GM18909 (cell line): ENCODE measurements at regions not wholly inside any gene's neighbourhood (a gene's known extent, or its start where the extent isn't known, plus 50 kb on each side); places are given as distances from the start of the nearest gene placed in this dataset.
"Not testable (repeated sequence)": the region's sequence is repeated elsewhere in the genome, so short reads cannot be mapped to it uniquely, and the experiment has no call there.

Experiments
- ATAC-seq: cut with Tn5 transposase; IDR thresholded peaks from one replicate; pipeline ENCODE4 v1.9.1; 2021; ENCODE audit warnings: mild to moderate bottlenecking; ENCODE audit not compliant: unreplicated experiment, poor library complexity

DNA sequence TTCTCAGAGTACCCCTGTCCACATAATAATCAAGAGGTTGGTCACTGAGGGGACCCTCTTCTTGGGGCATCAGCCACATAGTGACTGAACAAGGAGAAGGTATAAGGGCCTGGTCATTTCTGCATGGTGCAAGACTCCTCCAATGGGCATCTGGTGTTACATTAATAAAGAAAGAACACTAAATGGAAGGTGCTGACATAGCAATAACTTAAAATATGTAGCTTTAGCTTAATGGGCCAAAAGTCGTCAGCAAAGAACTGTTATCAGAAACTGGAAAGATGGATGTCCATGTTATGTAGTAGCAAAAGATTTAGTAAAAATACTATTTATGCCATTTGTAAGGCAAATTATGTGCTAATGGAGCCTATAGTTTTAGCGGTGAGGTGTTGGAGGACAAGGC lies 916.5 kb upstream of the SOX11 start:
- no peak for ATAC-seq

DNA sequence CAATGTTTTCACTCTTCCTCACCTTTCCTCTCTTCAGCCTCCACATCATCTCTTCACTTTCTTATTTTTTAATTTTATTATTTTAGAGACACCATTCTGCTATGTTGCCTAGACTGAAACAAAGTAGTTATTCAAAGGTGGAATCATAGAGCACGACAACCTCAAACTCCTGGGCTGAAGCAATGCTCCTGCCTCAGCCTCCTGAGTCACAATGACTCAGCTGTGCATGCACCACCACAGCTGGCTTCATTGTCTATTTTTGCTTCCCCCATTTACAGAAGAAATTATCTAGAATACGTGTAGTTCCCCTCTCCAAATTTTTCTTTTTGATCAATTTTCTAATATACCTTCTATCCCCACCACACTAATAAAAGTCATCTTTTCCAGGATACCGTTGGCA lies 911.5 kb upstream of the SOX11 start:
- no peak for ATAC-seq

- no peak for ATAC-seq
Measured at GRCh38 chr2:4782647-4783046, 909.5 kb upstream of the SOX11 start.

GRCh38 chr2:4791488-4791887 lies 900.7 kb upstream of the SOX11 start:
- no peak for ATAC-seq

- ATAC-seq, result no peak
Measured at GRCh38 chr2:4792126-4792525, 900.1 kb upstream of the SOX11 start.

DNA sequence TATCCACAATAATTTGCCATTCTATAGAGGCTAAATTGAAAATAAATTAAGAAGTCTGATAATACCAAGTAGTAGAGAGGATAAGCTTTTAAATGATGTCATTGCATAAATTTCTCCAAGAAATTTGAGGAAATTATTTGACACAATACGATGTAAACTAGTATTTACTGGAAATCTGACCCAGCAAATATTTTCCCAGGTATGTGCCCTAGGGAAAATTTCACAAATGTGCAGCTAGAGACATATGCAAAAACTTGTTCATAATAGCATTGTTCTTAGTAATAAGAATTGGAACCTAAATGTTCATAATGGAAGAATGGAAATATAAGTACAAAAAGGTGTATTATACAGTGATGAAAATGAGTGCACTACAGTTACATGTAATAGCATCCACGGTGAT lies 888.8 kb upstream of the SOX11 start:
- no peak for ATAC-seq

GRCh38 chr2:4814137-4814536 lies 878.0 kb upstream of the SOX11 start:
- ATAC-seq, result not testable (repeated sequence)

DNA sequence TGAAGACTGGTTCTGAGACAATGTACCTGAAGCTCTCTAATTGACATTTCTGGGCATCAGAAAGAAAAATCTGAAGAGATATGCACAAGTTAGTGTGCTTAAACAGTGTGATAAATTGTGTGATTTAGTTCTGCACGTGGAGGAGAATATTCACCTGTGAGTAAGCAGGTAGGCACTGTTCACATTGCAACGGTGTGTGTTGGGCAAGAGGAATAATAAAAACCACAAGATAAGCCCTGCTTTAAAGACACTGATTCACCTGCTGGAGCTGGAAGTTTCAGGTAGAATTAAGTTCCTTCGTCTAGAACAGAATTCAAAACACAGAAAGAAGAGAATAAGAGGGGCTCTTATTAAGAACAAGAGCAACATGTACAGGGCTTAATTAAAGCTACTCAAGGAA lies 864.3 kb upstream of the SOX11 start:
- no peak for ATAC-seq

DNA sequence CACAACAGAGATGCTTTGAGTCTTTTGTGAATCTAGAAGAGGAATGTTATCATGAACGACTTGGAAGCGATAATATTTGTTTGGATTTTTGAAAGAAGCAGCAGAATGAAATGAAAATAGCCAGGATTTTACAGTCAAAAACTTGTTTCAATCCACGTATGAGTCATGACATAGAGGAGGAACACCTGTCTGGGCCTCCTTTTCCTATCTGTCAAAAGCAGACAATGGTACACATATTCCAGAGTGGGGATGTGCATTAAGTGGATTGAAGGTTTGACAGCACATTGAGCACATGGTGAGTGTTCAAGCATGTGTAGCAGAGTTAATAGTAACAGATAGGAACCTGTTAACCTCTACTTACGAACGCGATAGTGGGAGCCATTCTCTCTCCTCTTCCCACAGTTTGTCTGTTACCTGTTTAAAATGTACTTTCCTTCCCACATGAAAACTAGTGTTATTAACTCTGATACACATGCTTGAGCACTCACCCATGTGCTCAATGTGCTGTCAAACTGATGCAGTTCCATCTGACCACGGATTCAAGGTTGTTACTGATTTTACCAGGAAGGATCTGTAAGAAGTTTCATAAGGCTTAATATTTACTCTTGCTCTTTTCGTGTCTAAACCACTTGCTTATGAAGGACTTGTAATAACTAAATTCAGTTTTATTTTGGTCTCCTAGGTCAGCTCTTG lies 863.4 kb upstream of the SOX11 start:
- ATAC-seq, result no peak

GRCh38 chr2:4831751-4832150 lies 860.4 kb upstream of the SOX11 start:
- ATAC-seq, result no peak

- no peak for ATAC-seq
Measured at GRCh38 chr2:4832642-4833041, 859.5 kb upstream of the SOX11 start.

DNA sequence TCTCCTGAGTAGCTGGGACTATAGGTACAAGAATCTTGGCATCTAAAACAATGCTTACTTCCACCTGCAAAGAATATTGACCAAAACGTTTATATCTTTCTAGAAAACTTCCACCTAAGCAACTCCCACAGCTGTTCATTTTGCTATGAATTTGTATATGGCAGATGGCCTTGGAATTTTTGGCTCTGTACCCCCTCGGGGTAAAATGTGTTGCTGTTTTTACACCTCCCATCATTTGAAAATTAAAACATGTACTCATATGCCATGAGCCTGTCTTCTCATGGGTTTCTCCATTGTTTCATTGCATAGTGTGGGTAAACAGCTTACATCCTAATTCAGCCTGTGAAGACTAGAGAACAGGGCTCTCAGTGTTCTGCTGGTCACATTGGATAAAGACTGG lies 853.6 kb upstream of the SOX11 start:
- no peak for ATAC-seq

DNA sequence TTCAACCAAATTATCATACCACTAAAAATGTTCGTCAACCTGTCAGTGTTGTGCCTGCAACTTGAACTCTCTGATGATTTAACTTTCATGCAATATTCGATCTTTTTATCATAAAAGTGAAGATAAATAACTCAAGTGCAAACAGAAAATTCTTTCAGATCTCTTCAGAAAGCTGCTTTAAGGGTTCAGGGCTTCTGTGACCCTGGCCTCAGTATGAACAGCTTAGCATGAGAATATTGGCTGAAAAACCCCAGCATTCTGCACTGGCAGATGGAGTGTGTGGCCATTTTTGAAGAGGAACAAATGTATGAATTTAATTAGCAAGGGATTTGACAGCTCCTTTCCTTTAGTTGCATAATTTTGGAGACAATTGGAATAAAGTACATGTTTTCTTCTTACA lies 851.4 kb upstream of the SOX11 start:
- no peak for ATAC-seq

GRCh38 chr2:4844881-4845280 lies 847.3 kb upstream of the SOX11 start:
- ATAC-seq, result no peak

GRCh38 chr2:4862031-4862430 lies 830.2 kb upstream of the SOX11 start:
- no peak for ATAC-seq

GRCh38 chr2:4866198-4866597 lies 826.0 kb upstream of the SOX11 start:
- ATAC-seq, result no peak

DNA sequence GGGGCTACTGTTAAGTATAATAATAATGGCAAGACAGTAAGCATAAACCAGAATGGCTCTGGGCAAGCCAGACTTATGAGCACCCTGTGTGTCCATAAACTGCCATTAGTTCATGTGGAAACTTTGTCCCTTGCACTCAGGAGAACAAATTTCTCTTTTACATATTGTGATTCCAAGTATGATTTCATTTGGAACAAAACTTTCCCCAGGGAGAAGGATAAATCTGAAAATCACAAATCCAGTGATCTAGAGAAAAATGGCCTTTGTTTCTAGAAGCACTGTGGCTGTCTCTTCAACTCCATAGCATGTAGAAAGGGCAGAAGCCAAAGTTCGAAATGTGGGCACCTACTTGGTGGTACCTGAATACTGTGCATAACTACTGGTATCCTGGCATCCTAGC lies 823.7 kb upstream of the SOX11 start:
- ATAC-seq, result no peak

GRCh38 chr2:4869154-4869553 lies 823.0 kb upstream of the SOX11 start:
- ATAC-seq, result no peak

GRCh38 chr2:4873364-4873763 lies 818.8 kb upstream of the SOX11 start:
- no peak for ATAC-seq

GRCh38 chr2:4873876-4874593 lies 818.1 kb upstream of the SOX11 start:
- no peak for ATAC-seq

GRCh38 chr2:4882421-4882820 lies 809.8 kb upstream of the SOX11 start:
- ATAC-seq, result no peak

DNA sequence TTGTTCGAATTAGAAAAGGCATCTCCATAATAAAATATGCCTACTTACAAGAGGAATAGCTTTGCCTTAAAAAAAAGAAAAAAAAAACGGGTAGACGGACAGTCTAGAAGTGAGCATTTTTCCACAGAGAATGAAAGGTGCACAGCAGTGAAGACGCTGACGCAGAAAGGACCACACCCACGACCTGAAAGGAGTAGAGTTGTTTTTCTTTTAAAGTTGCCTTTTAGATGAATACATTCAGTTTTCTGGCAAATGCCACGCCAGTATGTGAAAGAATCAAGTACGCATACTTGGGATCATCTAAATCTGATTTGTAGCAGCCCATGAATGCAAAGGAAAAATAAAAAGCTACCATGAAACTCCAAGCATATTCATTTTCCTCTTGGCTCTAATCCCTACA lies 809.2 kb upstream of the SOX11 start:
- no peak for ATAC-seq
